Cardiac fibroblast (primary cell): ENCODE measurements at regions not wholly inside any gene's neighbourhood (a gene's known extent, or its start where the extent isn't known, plus 50 kb on each side); places are given as distances from the start of the nearest gene placed in this dataset.
A peak's percentile ranks its signal among the peaks of the same experiment; 100 is the strongest.

ENCODE experiments used
- DNase-seq, 2 donors: peaks; one replicate each; pipeline versions ENCODE4 v3.0.0 to v3.0.0-alpha.2; 2010; ENCODE audit warnings: low read depth in 2 of 2
- H3K4me3 ChIP-seq, 2 donors: replicated peaks in 1 of 2; 1 replicate in 1 of 2; 2 replicates in 1 of 2; pipeline ENCODE4 v1.5.1; 2011; ENCODE audit warnings: low read depth in 2 of 2, low read length in 2 of 2, mild to moderate bottlenecking in 2 of 2, moderate library complexity in 1 of 2
- TF ChIP-seq, protein P1 (sequence below): IDR thresholded peaks from one replicate; pipeline ENCODE4 v1.5.1; 2011; ENCODE audit warnings: low read depth, mild to moderate bottlenecking, low read length, inconsistent platforms

DNA sequence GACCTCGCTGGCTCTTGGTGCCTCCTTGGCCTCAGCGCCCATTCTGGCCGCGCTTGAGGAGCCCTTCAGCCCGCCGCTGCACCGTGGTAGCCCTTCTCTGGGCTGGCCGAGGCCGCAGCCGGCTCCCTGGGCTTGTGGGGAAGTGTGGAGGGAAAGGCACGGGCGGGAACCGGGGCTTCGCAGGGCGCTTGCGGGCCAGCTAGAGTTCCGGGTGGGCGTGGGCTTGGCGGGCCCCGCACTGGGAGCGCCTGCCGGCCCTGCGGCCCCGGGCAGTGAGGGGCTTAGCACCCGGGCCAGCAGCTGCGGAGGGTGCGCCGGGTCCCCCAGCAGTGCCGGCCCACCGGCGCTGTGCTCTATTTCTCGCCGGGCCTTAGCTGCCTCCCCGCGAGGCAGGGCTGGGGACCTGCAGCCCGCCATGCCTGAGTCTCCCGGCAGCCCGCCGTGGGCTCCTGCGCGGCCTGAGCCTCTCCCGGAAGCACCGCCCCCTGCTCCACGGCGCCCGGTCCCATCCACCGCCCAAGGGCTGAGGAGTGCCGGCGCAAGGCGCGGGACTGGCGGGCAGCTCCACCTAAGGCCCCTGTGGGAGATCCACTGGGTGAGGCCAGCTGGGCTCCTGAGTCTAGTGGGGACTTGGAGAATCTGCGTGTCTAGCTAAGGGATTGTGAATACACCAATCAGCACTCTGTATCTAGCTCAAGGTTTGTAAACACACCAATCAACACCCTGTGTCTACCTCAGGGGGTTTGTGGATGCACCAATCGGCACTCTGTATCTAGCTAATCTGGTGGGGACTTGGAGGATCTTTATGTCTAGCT is 141.1 kb downstream of the SLCO4C1 start:
- DNase-seq, result peak in 1 of 2 donors; percentile 2
- H3K4me3 ChIP-seq, result peak overlapping the region in 1 of 2 donors; percentile 30

DNA sequence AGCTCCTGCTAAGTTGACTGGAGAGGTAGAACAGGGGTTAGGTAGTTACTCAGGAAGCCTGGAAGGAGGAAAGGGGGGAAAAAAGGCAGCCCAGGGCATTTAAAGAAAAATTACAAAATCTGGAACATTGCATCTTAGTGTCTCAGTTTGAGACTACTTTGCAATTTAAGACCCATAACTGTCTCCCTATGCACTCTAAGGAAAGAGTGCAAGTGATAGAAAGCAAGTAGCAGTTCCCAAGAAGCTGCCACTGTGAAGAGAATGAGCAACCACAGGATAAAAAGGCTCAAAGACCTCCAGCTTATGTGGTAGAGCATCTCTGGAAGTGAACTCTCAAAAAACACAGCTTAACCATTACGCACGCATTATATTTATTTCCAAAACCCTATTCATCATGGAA is 141.8 kb downstream of the SLCO4C1 start:
- DNase-seq, result no peak
- peak overlapping the region in 1 of 2 donors; percentile 30 for H3K4me3 ChIP-seq
- TF ChIP-seq, protein P1, sequence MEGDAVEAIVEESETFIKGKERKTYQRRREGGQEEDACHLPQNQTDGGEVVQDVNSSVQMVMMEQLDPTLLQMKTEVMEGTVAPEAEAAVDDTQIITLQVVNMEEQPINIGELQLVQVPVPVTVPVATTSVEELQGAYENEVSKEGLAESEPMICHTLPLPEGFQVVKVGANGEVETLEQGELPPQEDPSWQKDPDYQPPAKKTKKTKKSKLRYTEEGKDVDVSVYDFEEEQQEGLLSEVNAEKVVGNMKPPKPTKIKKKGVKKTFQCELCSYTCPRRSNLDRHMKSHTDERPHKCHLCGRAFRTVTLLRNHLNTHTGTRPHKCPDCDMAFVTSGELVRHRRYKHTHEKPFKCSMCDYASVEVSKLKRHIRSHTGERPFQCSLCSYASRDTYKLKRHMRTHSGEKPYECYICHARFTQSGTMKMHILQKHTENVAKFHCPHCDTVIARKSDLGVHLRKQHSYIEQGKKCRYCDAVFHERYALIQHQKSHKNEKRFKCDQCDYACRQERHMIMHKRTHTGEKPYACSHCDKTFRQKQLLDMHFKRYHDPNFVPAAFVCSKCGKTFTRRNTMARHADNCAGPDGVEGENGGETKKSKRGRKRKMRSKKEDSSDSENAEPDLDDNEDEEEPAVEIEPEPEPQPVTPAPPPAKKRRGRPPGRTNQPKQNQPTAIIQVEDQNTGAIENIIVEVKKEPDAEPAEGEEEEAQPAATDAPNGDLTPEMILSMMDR, result no peak

DNA sequence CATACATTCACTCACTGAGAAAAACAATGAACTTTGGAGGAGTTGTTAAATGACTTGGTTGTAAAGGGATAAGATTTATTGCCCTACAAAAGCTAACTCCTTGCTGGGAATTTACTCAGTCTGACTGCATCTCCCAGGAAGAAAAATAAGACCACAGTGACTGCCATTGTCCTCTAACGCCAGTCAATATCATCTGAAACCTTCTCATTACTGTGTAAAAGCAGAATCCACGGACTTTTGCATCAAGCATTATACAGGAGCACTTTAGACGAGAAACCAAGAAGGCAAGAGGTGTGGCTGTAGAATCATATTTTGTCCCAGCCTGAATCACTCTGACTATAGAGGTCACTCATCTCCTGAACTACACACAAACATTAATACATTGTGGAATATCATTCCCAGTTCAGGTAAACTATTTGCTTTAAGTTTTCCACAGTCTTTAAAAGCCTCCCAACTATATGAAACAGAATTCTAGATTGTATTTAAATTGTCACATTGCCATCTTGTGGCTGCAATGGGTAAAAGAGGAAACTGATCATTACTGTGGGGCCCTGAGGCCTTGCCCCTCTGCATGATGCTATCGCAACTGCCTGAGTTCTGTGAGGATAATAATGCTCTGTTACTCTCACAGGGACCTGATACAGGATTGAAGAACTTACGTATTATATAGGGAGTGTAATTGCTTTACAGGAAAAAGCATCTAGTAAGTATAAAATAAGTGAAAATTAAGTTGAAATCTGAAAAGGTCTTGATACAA is 142.9 kb downstream of the SLCO4C1 start:
- TF ChIP-seq, protein P1, result peak; percentile 17
- no peak overlapping the region for H3K4me3 ChIP-seq
- DNase-seq, result peak; percentile 18 to 28

DNA sequence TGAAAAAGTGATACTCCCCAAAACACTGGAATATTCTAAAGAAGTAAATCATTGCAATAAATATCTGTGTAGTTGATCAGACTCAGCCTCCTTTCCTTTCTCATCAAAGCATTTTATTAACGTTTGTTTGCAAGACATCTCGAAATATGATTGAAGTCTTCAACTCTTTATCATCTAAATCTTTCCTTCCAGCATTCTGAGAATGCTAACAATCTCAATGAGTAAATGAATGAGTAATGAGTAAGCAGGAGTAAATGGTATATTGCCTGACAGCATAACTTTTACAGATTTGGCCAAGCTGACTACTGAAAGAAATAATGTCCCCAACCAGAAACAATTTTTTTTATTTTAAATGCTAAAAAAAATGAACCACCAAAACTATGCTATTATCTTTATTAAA is 157.1 kb downstream of the SLCO4C1 start:
- no peak overlapping the region for H3K4me3 ChIP-seq
- TF ChIP-seq, protein P1, result no peak
- DNase-seq, result no peak

DNA sequence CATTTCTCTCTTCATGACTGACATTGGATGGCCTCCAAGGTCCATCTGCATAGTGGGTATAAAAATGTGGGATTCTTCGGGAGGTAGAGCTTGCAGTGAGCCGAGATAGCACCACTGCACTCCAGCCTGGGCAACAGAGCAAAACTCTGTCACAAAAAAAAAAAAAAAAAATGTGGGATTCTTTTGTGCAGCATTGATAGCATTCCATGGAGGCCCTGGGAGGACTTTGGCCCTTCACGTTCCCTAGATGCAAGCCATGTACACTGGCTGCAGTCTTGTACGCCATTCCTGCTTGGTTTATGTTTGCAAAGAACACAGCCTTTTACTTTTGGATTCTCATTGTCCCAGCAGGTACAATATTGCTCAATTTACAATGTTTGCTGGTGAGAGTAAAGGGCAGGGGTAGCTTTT is 157.8 kb downstream of the SLCO4C1 start:
- TF ChIP-seq, protein P1, result no peak

DNA sequence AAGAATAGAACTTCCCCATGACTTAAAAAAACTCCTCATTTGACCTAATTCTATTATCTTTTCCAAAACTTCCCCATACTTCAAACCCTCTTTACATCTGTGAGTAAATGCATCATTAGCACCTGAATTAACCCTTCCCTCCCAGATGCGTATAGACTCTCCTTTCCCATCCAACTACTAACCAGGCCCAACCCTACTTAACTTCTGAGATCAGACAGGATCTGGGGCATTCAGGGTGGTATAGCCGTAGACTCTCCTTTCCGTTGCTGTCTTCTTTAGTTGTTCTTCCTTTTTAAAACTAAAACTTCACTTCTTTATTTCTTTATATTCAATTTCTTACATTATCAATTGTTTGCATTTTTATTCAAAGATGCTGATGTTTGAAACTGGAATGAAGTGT is 165.2 kb downstream of the SLCO4C1 start:
- no peak overlapping the region for H3K4me3 ChIP-seq
- DNase-seq, result no peak
- TF ChIP-seq, protein P1, result no peak

More for the DNA sequence above, 157.8 kb downstream of the SLCO4C1 start:
- no peak for DNase-seq
- H3K4me3 ChIP-seq, result no peak overlapping the region

DNA sequence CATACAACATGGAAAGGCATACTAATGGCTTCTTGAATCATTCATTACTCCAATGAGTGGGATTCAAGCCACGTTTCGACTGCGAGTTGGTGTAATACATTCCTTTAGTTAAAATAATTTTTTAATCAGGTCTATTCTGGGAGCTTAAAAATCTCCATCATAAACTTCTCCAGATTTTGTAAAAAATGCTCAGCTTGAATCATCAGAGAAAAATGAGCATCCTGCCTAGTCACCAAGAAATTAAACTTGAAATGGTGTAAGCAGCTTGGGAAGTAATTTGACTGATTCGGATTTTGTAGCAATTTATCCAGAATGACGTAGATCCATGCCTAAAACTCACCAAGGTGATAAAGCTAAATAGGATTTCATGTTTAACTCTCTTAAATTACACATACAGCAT is 165.7 kb downstream of the SLCO4C1 start:
- no peak for DNase-seq
- no peak overlapping the region for H3K4me3 ChIP-seq
- TF ChIP-seq, protein P1, result no peak
